Tibial nerve (tissue), 3 donors: ENCODE measurements at regions not wholly inside any gene's neighbourhood (a gene's known extent, or its start where the extent isn't known, plus 50 kb on each side); places are given as distances from the start of the nearest gene placed in this dataset.

Source experiments
- CTCF ChIP-seq, 5 experiments: fragments of 200-600 bp in 3 of 5; fragments of 450-650 bp in 2 of 5; sonication (generic) in 3 of 5; IDR thresholded peaks; one replicate each; pipeline ENCODE4 v1.5.1; 2016 to 2019; ENCODE audit warnings: antibody characterized with exemption in 5 of 5, mild to moderate bottlenecking in 3 of 5, moderate library complexity in 2 of 5
- POLR2A ChIP-seq, 2 donors: fragments of 450-650 bp; IDR thresholded peaks; one replicate each; pipeline ENCODE4 v1.6.1; 2017; ENCODE audit warnings: antibody characterized with exemption in 2 of 2, mild to moderate bottlenecking in 2 of 2, moderate library complexity in 2 of 2

- TF ChIP-seq POLR2A (IDR thresholded peaks at IDR 0.05), result no peak
- TF ChIP-seq CTCF (IDR thresholded peaks at IDR 0.05), result no peak
These were observed 481.4 kb downstream of the NEBL start for GRCh38 chr10:20415684-20416083.
